SK-N-MC (cell line): ENCODE measurements at regions not wholly inside any gene's neighbourhood (a gene's known extent, or its start where the extent isn't known, plus 50 kb on each side); places are given as distances from the start of the nearest gene placed in this dataset.
"Not testable (repeated sequence)": the region's sequence is repeated elsewhere in the genome, so short reads cannot be mapped to it uniquely, and the experiment has no call there.

Experiments used
- EZH2 ChIP-seq: fragments of 200-600 bp; sonication (generic); IDR thresholded peaks from one replicate; pipeline ENCODE4 v1.6.1; 2017; ENCODE audit warnings: antibody characterized with exemption
- POLR2AphosphoS5 ChIP-seq: IDR thresholded peaks from 2 replicates; pipeline ENCODE4 v1.6.1; 2012; ENCODE audit warnings: mild to moderate bottlenecking, low read depth, low read length, borderline replicate concordance

GRCh38 chr17:30714825-30715622 lies 109.5 kb downstream of the CRLF3 start:
- TF ChIP-seq EZH2, POLR2AphosphoS5: not testable (repeated sequence)
